ENCODE measurements at regions not wholly inside any gene's neighbourhood (a gene's known extent, or its start where the extent isn't known, plus 50 kb on each side); places are given as distances from the start of the nearest gene placed in this dataset.
"Not testable (repeated sequence)": the region's sequence is repeated elsewhere in the genome, so short reads cannot be mapped to it uniquely, and the experiment has no call there.

DNA sequence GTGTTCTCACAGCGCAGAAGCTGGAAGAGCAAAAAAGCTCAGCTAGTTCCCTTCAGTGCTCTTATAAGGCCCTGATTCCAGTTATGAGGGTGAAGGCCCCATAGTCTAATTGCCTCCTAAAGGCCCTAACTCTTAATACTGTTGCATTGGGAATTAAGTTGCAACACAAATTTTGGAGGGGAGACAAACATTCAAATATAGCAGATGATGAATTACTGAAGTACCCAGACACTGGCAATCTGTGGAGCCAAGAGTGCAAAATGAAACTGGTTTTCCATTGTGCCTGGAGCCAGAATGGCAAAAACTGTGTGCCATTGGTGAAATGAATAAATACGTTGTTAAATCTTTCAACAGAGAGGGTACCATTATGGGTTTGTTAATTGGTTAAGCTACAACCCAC lies 356.0 kb downstream of the PPARGC1A start:
- DNase-seq (ENCODE audit: low spot score) = no peak

DNA sequence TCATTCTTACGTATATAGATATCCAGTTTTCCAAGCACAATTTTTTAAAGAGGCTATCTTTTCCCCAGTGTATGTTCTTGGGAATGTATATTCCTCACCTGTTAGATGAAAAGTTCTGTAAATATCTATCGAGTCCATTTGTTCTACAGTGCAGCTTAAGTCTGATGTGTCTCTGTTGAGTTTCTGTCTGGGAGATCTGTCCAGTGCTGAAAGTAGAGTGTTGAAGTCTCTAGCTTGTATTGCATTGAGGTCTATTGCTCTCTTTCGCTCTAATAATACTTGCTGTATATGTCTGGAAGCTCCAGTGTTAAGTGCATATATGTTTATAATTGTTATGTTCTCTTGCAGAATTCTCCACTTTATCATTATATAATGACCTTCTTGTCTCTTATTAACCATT lies 373.1 kb downstream of the PPARGC1A start:
- peak; percentile 1 for DNase-seq (ENCODE audit: low spot score)

- DNase-seq (ENCODE audit: low spot score) = no peak
Observed at GRCh38 chr4:23504083-23504482, 385.8 kb downstream of the PPARGC1A start.

DNA sequence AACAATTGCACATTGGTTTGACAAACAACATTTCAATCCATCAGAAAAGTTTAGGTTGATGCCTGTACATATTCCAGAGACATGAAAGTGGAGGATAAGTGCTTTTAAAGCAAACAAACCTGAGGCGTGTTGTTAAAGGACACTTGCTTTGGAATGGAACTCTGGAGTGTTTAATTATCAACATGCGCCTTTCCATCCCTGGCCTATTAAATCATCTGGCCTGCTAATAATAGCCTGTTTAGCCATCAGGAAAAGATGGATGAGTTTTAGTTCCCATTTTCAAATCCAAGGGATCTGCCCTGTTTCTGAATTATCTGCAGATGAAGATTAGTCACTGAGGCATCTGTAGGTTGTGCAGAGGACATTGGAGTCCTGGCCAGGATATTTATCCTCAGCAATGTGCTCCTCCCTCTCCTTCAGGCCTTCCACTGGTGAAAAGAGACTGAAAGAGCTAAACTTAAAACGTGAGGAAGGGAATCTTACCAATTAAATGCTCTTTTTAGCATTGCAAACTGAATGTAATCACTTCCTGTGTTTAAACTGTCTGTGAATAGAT lies 388.9 kb downstream of the PPARGC1A start:
- no peak for DNase-seq (ENCODE audit: low spot score)

DNA sequence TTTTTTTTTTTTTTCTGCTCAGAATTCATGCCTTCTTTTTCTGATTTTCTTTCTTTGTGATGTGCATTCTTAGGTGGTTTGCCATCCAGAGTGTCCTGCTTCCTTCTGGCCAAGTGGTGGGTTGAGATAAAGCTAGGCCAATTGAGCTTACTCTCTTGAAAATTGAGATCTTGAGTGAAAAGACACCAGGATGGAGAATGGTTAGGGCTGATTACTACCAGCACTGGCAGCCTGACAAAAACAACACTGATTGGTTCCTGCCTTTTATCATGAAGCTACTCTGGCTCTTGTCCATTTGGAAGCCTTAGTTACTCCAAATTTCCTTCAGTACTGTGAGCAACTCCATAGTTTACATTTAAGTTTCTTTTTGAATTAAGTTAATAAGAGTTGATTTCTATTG lies 404.0 kb downstream of the PPARGC1A start:
- no peak for DNase-seq (ENCODE audit: low spot score)

DNA sequence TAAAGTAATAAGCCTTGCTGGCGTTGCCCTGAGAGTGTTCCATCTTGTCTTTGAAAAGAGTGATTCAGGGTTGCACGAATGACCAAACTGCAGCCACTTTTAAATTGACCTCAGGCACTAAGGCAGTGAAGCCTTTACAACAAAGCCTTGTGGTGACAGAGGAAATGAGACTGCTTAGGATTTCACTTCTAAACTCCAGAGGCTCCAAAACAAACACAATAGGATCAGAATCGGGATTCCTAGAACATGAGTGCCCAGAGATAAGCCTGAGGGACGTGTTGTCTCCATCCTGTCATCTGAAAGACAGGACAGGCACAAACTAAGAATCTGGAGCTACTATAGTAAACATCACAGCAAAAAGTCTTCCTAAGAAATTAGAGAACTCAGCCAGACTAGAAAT lies 405.2 kb downstream of the PPARGC1A start:
- no peak for DNase-seq (ENCODE audit: low spot score)

- no peak for DNase-seq (ENCODE audit: low spot score)
Observed at GRCh38 chr4:23483320-23483960, 406.4 kb downstream of the PPARGC1A start.

GRCh38 chr4:23481566-23481965 lies 408.3 kb downstream of the PPARGC1A start:
- no peak for DNase-seq (ENCODE audit: low spot score)

DNA sequence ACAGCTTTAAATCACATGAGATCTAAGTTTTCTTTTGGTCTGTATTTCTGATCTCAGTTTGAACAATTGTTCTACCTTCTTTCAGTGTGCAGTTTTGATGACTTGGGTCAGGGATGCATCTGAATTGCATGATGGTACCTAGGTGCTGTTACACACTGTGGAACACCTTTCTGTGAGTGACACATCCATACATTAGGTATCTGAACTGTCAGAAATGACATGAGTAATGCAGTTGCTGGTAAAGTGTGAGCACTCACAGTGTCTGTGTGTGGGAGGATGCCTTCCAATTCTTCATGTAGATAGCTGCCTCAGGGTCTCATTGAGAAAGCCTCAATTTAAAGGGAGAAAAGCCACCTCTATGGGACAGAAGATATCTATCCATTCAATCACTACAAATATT lies 411.9 kb downstream of the PPARGC1A start:
- no peak for DNase-seq (ENCODE audit: low spot score)

- DNase-seq (ENCODE audit: low spot score) = no peak
Observed at GRCh38 chr4:23476515-23477090, 413.2 kb downstream of the PPARGC1A start.

DNA sequence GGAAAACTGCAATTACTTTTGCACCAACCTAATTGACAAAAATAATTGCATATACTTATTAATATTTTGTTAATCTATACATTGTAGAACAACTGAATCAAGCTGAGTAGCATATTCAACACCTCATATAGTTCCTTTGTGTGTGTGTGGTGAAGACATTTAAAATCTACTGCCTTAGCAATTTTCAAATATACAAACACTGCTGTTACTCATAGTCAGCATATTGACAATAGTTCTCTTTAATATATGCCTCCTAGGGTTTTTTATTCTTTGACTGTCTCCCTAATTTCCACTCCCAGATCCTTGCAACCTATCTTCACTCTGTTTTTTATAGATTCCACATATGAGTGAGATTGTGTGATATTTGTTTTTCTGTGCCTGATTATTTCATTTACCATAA lies 426.8 kb downstream of the PPARGC1A start:
- DNase-seq (ENCODE audit: low spot score) = no peak

- no peak for DNase-seq (ENCODE audit: low spot score)
Observed at GRCh38 chr4:23458054-23458453, 431.8 kb downstream of the PPARGC1A start.

- no peak for DNase-seq (ENCODE audit: low spot score)
Observed at GRCh38 chr4:23456864-23457263, 433.0 kb downstream of the PPARGC1A start.

DNA sequence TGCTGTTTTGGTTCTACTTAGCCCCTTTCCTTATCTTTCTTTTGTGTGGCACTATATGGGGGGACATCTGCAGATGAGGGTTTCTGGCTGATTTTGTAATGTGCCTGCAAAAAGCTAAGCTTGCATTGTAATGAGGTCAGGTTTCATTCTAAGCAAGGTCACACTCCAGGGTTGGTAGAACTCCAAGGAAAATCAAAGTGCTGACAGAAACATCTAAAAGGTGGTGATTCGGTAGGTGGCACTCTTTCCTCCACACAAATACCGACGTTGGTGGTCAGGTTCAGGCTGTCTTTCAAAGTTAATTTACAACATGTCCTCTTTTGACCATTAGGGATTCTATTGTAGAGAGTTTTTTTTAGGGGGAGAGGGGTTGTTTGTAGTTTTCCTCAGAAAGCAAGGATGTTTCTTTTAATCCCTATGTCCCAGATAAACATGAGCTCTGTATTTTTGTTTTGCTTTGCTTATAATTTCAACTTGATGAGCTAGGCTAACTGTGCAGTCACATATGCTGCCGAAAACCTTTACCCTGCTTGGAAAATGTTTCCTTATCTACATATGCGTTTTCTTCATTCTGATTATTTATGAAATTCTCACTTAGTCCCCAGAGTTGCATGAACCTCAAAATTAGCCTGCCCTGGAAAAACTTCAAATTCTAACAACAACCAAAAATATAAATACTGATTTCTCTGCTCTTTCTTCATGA lies 434.2 kb downstream of the PPARGC1A start:
- DNase-seq (ENCODE audit: low spot score) = peak; percentile 3

DNA sequence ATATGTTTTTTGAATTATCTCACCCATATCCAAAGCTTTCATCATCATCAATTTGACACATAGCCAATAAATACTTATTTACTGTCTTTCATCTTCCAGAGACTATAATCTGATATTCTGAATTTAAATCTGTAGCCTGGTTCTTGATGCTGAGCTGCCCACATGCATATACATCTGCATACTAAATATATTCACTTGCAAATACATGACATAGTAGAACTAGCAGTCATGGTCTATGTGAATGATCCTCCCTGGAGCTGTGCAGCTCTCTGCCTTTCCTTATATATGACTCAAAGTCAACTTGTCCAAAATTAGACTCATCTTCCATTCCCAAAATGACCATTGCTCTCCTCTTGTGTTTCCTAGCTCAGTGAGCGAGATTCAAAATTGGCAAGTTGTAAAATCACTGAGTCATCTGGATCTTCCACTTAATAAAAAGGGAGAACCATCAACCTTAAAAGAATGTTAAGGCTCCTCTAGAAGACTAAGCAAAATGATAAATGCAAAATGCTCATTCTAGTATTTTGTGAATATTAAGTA lies 448.2 kb downstream of the PPARGC1A start:
- no peak for DNase-seq (ENCODE audit: low spot score)

GRCh38 chr4:23438764-23439163 lies 451.1 kb downstream of the PPARGC1A start:
- no peak for DNase-seq (ENCODE audit: low spot score)

- DNase-seq (ENCODE audit: low spot score) = no peak
Observed at GRCh38 chr4:23429497-23429896, 460.4 kb downstream of the PPARGC1A start.

DNA sequence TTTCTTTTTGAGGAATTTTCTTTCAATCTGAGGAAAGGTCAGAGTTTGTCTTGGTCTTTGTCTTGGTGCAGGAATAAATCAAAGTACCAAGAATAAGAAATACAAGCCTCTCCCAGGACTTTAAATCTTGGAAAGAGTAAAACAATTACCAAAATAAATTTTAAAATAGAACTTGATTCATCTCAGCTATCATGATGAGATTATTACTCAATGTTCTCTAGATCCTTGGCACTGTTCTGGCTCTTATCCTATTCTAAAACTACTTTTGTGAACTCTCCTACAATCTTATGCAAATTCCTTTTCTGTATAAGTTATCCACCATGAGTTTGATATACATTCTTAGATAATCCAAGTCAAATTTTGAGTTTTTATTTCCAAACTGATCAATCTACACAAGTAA lies 464.3 kb downstream of the PPARGC1A start:
- DNase-seq (ENCODE audit: low spot score) = no peak

DNA sequence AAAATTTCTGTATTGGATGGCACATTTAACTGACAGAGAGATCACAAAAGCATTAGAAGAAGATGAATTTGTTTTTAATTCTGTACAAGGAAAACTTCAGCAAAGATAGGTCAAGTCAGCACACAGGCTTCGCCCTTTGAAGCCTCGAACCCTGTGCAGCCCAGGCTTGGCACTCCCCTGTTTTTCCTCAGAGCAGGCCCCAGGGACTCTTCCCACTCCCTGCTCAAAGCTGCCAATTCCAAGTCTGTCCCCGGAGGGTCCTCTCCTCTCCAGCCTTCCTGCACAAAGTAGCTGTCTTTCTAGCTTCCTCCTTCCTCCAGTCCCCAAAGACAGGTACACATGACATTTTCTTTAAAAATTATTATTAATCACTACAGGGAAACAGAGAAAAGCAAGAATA lies 466.3 kb downstream of the PPARGC1A start:
- no peak for DNase-seq (ENCODE audit: low spot score)

- DNase-seq (ENCODE audit: low spot score) = no peak
Observed at GRCh38 chr4:23422878-23423277, 467.0 kb downstream of the PPARGC1A start.

DNA sequence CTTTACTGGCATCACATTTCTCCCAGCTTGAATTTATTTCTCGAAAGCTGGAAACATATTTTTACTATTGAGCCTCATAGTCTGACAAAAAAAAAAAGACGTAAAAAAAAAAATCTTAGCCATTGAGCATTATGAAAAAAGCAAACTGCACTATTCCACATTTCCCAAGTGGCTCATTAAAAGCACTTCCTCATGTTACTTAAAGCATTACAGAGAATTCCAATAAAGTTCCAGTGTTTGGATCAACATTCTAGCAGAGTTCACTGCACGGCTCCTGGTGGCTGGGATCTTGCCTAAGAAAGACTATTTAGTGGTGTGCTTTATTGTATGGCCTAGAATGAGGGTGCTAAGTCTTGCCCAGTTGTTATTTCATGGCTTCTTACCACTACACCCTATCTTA lies 476.2 kb downstream of the PPARGC1A start:
- no peak for DNase-seq (ENCODE audit: low spot score)

GRCh38 chr4:23412701-23413100 lies 477.1 kb downstream of the PPARGC1A start:
- DNase-seq (ENCODE audit: low spot score) = no peak

- not testable (repeated sequence) for DNase-seq (ENCODE audit: low spot score)
Observed at GRCh38 chr4:23408913-23409312, 480.9 kb downstream of the PPARGC1A start.
